ENCODE measurements at regions not wholly inside any gene's neighbourhood (a gene's known extent, or its start where the extent isn't known, plus 50 kb on each side); places are given as distances from the start of the nearest gene placed in this dataset.
A peak's percentile ranks its signal among the peaks of the same experiment; 100 is the strongest.

- WGBS, 2 donors, result 42 to 71% methylated on average over 1 of the region's 1 CpG
- H3K4me1 ChIP-seq, result no peaks in the 10 kb centered on the region
- H3K27me3 ChIP-seq, result no peaks in the 10 kb centered on the region
- no peak overlapping the region for H3K27ac ChIP-seq
- no peak for FAIRE-seq
- no peak for TF ChIP-seq CTCF (IDR thresholded peaks at IDR 0.05)
- DNase-seq, result no peak
- H3K4me3 ChIP-seq, result no peak overlapping the region
- no peaks in the 10 kb centered on the region for H3K9me3 ChIP-seq
- intact Hi-C loops (cut with DNase I), result no loop called here
- H3K36me3 ChIP-seq, result no peaks in the 10 kb centered on the region
- peak in 1 of 4 donors; percentile 27 for ATAC-seq
These were observed 171.1 kb downstream of the LARP7 start for GRCh38 chr4:112808001-112808400.

GRCh38 chr4:112813790-112814189 lies 176.8 kb downstream of the LARP7 start:
- H3K4me1 ChIP-seq, result no peaks in the 10 kb centered on the region
- no peak for TF ChIP-seq CTCF (IDR thresholded peaks at IDR 0.05)
- 39 to 44% methylated on average over 2 of the region's 2 CpGs for WGBS, 2 donors
- H3K27me3 ChIP-seq, result no peaks in the 10 kb centered on the region
- no peaks in the 10 kb centered on the region for H3K36me3 ChIP-seq
- no peak overlapping the region for H3K4me3 ChIP-seq
- ATAC-seq, result no peak
- no peak overlapping the region for H3K27ac ChIP-seq
- FAIRE-seq, result no peak
- no peaks in the 10 kb centered on the region for H3K9me3 ChIP-seq
- no peak for DNase-seq
- intact Hi-C loops (cut with DNase I), result no loop called here

GRCh38 chr4:112817933-112818593 lies 181.1 kb downstream of the LARP7 start:
- FAIRE-seq (no peak), ATAC-seq (peak in 3 of 4 donors; percentile 75 to 92 (median 84)), DNase-seq (peak in 3 of 6 donors; percentile 18 to 56 (median 19))
- peak overlapping the region in 1 of 4 donors; percentile 30 for H3K4me3 ChIP-seq
- no peaks in the 10 kb centered on the region for H3K9me3 ChIP-seq
- WGBS, 2 donors, result 2 to 3% methylated on average over 14 of the region's 14 CpGs
- H3K4me1 ChIP-seq, result no peaks in the 10 kb centered on the region
- no peak overlapping the region for H3K27ac ChIP-seq
- no peak for TF ChIP-seq CTCF (IDR thresholded peaks at IDR 0.05)
- intact Hi-C loops (cut with DNase I), result no loop called here
- no peaks in the 10 kb centered on the region for H3K36me3 ChIP-seq
- H3K27me3 ChIP-seq, result no peaks in the 10 kb centered on the region

- no peak overlapping the region for H3K4me3 ChIP-seq
- H3K4me1 ChIP-seq, result no peaks in the 10 kb centered on the region
- 49 to 58% methylated on average over 3 of the region's 3 CpGs for WGBS, 2 donors
- no peaks in the 10 kb centered on the region for H3K9me3 ChIP-seq
- no peak for TF ChIP-seq CTCF (IDR thresholded peaks at IDR 0.05)
- intact Hi-C loops (cut with DNase I), result no loop called here
- FAIRE-seq (no peak), DNase-seq (no peak), ATAC-seq (peak in 1 of 4 donors; percentile 46)
- no peak overlapping the region for H3K27ac ChIP-seq
- no peaks in the 10 kb centered on the region for H3K27me3 ChIP-seq
- H3K36me3 ChIP-seq, result no peaks in the 10 kb centered on the region
These were observed 181.6 kb downstream of the LARP7 start for GRCh38 chr4:112818594-112818965.

- ATAC-seq, result no peak
- H3K4me3 ChIP-seq, result no peak overlapping the region
- no peaks in the 10 kb centered on the region for H3K36me3 ChIP-seq
- no peaks in the 10 kb centered on the region for H3K4me1 ChIP-seq
- intact Hi-C loops (cut with DNase I), result no loop called here
- no peak overlapping the region for H3K27ac ChIP-seq
- H3K27me3 ChIP-seq, result no peaks in the 10 kb centered on the region
- no peak for FAIRE-seq
- WGBS, 2 donors, result 66 to 68% methylated on average over 5 of the region's 5 CpGs
- DNase-seq, result no peak
- no peaks in the 10 kb centered on the region for H3K9me3 ChIP-seq
- TF ChIP-seq CTCF (IDR thresholded peaks at IDR 0.05), result no peak
These were observed 182.8 kb downstream of the LARP7 start for GRCh38 chr4:112819729-112820128.
